HL-60 (cell line): ENCODE measurements at regions not wholly inside any gene's neighbourhood (a gene's known extent, or its start where the extent isn't known, plus 50 kb on each side); places are given as distances from the start of the nearest gene placed in this dataset.

ENCODE experiments used
- GABPA ChIP-seq: IDR thresholded peaks from 2 replicates; pipeline ENCODE4 v1.6.1; 2012; ENCODE audit warnings: low read depth
- POLR2AphosphoS5 ChIP-seq: IDR thresholded peaks from 2 replicates; pipeline ENCODE4 v1.6.1; 2012; ENCODE audit warnings: low read depth
- TF ChIP-seq, protein P1 (sequence below): IDR thresholded peaks from one replicate; pipeline ENCODE4 v1.5.1; 2011; ENCODE audit warnings: low read length, control low read depth, inconsistent platforms; ENCODE audit not compliant: insufficient read depth
- TF ChIP-seq, protein P2 (sequence below): IDR thresholded peaks from 2 replicates; pipeline ENCODE4 v1.6.1; 2012; ENCODE audit warnings: low read depth; ENCODE audit not compliant: insufficient replicate concordance

DNA sequence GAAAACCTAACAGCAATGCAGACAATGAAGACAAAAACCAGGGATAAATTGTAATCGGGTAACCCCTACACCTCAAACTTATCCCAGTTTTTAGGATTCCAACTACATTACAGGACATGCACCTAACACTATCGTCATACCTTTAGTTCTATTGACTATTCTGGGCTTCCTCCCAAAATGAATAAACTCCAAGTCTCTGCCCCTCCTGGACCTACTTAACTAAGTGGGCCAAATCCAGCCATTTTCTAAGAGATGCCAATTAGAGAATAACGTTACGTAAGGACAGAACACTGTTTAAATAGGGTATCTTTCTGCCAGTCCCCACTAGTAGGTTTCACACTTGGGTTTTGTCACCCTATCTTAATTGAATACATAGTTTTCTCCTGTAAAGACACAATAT lies 253.1 kb upstream of the MKLN1 start:
- TF ChIP-seq, protein P1, sequence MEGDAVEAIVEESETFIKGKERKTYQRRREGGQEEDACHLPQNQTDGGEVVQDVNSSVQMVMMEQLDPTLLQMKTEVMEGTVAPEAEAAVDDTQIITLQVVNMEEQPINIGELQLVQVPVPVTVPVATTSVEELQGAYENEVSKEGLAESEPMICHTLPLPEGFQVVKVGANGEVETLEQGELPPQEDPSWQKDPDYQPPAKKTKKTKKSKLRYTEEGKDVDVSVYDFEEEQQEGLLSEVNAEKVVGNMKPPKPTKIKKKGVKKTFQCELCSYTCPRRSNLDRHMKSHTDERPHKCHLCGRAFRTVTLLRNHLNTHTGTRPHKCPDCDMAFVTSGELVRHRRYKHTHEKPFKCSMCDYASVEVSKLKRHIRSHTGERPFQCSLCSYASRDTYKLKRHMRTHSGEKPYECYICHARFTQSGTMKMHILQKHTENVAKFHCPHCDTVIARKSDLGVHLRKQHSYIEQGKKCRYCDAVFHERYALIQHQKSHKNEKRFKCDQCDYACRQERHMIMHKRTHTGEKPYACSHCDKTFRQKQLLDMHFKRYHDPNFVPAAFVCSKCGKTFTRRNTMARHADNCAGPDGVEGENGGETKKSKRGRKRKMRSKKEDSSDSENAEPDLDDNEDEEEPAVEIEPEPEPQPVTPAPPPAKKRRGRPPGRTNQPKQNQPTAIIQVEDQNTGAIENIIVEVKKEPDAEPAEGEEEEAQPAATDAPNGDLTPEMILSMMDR = no peak
- TF ChIP-seq, protein P2, sequence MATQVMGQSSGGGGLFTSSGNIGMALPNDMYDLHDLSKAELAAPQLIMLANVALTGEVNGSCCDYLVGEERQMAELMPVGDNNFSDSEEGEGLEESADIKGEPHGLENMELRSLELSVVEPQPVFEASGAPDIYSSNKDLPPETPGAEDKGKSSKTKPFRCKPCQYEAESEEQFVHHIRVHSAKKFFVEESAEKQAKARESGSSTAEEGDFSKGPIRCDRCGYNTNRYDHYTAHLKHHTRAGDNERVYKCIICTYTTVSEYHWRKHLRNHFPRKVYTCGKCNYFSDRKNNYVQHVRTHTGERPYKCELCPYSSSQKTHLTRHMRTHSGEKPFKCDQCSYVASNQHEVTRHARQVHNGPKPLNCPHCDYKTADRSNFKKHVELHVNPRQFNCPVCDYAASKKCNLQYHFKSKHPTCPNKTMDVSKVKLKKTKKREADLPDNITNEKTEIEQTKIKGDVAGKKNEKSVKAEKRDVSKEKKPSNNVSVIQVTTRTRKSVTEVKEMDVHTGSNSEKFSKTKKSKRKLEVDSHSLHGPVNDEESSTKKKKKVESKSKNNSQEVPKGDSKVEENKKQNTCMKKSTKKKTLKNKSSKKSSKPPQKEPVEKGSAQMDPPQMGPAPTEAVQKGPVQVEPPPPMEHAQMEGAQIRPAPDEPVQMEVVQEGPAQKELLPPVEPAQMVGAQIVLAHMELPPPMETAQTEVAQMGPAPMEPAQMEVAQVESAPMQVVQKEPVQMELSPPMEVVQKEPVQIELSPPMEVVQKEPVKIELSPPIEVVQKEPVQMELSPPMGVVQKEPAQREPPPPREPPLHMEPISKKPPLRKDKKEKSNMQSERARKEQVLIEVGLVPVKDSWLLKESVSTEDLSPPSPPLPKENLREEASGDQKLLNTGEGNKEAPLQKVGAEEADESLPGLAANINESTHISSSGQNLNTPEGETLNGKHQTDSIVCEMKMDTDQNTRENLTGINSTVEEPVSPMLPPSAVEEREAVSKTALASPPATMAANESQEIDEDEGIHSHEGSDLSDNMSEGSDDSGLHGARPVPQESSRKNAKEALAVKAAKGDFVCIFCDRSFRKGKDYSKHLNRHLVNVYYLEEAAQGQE = no peak
- no peak for TF ChIP-seq POLR2AphosphoS5
- TF ChIP-seq GABPA = no peak
